Cardiac muscle cell (in vitro differentiated cells and primary cell): ENCODE measurements at regions not wholly inside any gene's neighbourhood (a gene's known extent, or its start where the extent isn't known, plus 50 kb on each side); places are given as distances from the start of the nearest gene placed in this dataset.
A peak's percentile ranks its signal among the peaks of the same experiment; 100 is the strongest.

ENCODE experiments used
- DNase-seq, 2 donors: peaks; one replicate each; pipeline versions ENCODE4 v3.0.0 to v3.0.0-alpha.2; 2010 to 2017; ENCODE audit warnings: low read depth in 1 of 2, low spot score in 1 of 2
- H3K27ac ChIP-seq: fragments of 200-600 bp; sonication (generic); 2 replicates; pipeline ENCODE4 v1.5.1; 2016
- H3K27me3 ChIP-seq: fragments of 200-600 bp; sonication (generic); 2 replicates; pipeline ENCODE4 v1.6.0; 2016; ENCODE audit warnings: control low read depth
- H3K36me3 ChIP-seq: fragments of 200-600 bp; sonication (generic); 2 replicates; pipeline ENCODE4 v1.5.1; 2016; ENCODE audit warnings: control low read depth
- H3K4me1 ChIP-seq: fragments of 200-600 bp; sonication (generic); 2 replicates; pipeline ENCODE4 v1.8.1; 2017; ENCODE audit warnings: low read depth, mild to moderate bottlenecking, mixed run types
- H3K4me3 ChIP-seq: fragments of 200-600 bp; sonication (generic); 2 replicates; pipeline ENCODE4 v1.5.1; 2016; ENCODE audit warnings: mild to moderate bottlenecking
- H3K9me3 ChIP-seq: fragments of 200-600 bp; sonication (generic); 2 replicates; pipeline ENCODE4 v1.5.1; 2017; ENCODE audit warnings: low read depth, mild to moderate bottlenecking, control low read depth
- TF ChIP-seq, protein P1 (sequence below): IDR thresholded peaks from 2 replicates; pipeline ENCODE4 v1.5.1; 2012; ENCODE audit warnings: low read depth, mild to moderate bottlenecking, low read length

DNA sequence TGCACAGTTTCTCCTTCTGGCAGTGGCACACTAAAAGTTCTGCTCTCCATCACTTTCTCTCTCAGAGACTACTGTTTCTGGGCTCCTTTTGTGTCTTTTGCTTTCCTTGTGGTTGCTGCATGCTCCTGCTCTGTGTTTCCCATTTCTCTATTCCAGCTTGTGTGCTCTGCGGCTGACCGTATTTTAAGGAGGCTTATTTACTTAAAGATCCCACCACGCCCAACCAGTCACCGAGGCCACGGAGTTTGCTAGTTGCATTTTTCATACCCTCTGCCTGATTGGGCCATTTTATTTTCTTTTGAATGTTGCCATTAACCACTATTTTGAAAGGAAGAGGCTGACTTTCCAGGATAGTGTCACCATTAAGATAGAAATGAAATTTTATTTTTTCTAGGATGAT is 626.4 kb upstream of the MMS22L start:
- DNase-seq: no peak
- TF ChIP-seq, protein P1, sequence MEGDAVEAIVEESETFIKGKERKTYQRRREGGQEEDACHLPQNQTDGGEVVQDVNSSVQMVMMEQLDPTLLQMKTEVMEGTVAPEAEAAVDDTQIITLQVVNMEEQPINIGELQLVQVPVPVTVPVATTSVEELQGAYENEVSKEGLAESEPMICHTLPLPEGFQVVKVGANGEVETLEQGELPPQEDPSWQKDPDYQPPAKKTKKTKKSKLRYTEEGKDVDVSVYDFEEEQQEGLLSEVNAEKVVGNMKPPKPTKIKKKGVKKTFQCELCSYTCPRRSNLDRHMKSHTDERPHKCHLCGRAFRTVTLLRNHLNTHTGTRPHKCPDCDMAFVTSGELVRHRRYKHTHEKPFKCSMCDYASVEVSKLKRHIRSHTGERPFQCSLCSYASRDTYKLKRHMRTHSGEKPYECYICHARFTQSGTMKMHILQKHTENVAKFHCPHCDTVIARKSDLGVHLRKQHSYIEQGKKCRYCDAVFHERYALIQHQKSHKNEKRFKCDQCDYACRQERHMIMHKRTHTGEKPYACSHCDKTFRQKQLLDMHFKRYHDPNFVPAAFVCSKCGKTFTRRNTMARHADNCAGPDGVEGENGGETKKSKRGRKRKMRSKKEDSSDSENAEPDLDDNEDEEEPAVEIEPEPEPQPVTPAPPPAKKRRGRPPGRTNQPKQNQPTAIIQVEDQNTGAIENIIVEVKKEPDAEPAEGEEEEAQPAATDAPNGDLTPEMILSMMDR: no peak
- no peaks in the 10 kb centered on the region for H3K27me3 ChIP-seq
- no peak overlapping the region for H3K27ac ChIP-seq
- H3K9me3 ChIP-seq: no peaks in the 10 kb centered on the region
- H3K4me3 ChIP-seq: no peak overlapping the region
- no peaks in the 10 kb centered on the region for H3K36me3 ChIP-seq
- no peaks in the 10 kb centered on the region for H3K4me1 ChIP-seq

DNA sequence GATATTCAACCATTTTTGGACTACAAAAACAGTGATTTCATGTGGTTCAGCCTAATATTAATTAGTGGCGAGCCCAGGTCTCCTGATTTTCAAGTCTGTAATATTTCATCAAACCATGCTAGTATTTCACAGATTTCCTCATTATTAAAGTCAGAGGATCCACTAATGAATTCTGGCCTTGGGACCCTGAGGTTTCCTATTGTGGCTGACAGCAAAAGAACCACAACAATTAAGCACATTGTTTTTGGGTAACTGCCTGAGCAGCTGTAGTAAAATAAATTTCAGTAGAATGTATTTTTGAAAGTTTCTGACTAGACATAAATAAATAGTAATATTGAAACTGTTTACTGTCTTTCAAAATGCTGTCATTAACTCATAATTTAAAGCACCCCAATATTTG is 630.7 kb upstream of the MMS22L start:
- no peak overlapping the region for H3K27ac ChIP-seq
- H3K36me3 ChIP-seq: no peaks in the 10 kb centered on the region
- no peaks in the 10 kb centered on the region for H3K9me3 ChIP-seq
- H3K4me3 ChIP-seq: no peak overlapping the region
- DNase-seq: no peak
- H3K27me3 ChIP-seq: no peaks in the 10 kb centered on the region
- TF ChIP-seq, protein P1: no peak
- H3K4me1 ChIP-seq: no peaks in the 10 kb centered on the region

DNA sequence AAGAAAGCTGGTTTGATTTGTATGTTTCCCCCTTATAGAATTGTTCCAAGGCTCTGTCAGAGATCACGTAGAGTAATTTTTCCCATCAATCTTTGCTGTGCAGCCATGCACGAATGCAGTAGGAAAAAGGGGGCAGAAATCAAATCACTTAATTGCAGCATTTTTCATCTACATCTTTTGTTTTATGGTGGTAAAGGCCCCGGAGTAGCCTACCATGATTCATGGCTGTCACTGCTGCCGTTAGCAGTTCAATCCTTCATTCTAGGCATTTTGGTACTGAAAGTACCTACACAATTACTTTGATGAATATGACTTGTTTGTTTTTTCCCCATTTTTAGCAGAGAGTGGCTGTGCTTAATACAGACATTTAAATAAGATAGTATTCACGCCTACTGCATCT is 631.9 kb upstream of the MMS22L start:
- Histone ChIP-seq H3K27me3 (no peaks in the 10 kb centered on the region), H3K36me3 (no peaks in the 10 kb centered on the region), H3K4me3 (no peak overlapping the region), H3K9me3 (no peaks in the 10 kb centered on the region), H3K27ac (no peak overlapping the region), H3K4me1 (no peaks in the 10 kb centered on the region)
- TF ChIP-seq, protein P1: no peak
- DNase-seq: no peak

DNA sequence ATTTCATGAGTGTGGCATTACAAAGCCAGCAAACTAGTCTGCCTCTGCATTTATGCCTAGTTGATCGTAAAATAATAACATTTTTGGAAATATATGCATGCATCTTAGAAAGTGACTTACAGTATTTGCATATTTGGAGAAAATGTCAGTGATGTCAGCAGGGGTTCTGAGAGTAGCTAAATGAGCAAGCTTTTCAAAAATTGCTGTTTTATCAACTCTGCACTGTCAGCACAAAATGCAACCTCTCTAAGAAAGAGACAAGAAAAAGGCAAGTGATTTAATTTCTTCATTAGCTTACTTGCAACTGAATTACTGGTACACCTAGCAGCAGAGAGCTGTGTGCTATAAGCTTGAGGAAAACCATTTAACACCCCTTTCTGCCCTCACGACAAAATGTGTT is 632.5 kb upstream of the MMS22L start:
- TF ChIP-seq, protein P1: no peak
- Histone ChIP-seq H3K9me3 (no peaks in the 10 kb centered on the region), H3K4me3 (no peak overlapping the region), H3K4me1 (no peaks in the 10 kb centered on the region), H3K27ac (no peak overlapping the region), H3K27me3 (no peaks in the 10 kb centered on the region), H3K36me3 (no peaks in the 10 kb centered on the region)
- no peak for DNase-seq

DNA sequence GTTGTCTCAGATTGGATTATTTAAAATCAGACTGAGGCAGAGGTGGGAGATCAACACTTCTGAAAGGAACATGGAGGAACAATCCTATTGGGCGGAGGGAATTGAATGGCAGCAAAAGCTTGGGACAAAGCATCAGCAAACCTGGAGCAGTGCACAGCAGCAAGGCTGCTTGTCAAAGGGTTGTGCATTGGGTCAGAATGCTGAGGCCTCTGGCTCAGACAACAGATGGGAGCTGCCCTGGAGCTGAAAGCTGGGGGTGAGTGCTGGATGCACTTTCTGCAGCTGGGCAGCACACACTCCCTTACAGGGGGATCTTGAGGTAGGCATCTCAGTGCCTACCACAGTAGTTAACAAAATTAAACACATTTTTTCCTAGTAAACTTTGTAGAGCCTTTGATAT is 634.4 kb upstream of the MMS22L start:
- TF ChIP-seq, protein P1: no peak
- Histone ChIP-seq H3K4me1 (no peaks in the 10 kb centered on the region), H3K27ac (no peak overlapping the region), H3K4me3 (no peak overlapping the region), H3K36me3 (no peaks in the 10 kb centered on the region), H3K27me3 (no peaks in the 10 kb centered on the region), H3K9me3 (no peaks in the 10 kb centered on the region)
- DNase-seq: peak in 1 of 2 donors; percentile 8

DNA sequence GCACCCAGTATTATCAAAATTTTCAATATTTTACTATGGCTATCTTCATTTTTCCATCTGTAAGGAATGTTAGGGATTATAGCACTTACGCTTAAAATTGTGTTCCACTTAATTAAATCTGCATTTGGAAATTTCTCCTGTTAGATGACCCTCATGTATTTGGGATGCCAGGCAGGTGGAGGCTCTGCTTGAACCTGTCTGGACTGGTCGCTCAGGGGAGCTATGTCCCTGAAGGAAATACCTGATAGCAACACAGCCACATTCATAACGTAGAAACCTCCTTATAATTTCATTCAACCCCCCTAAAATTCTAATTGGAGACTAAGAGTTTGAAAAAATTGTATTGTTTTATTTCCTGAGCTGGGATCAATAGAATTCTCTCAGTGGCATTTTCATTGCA is 636.0 kb upstream of the MMS22L start:
- Histone ChIP-seq H3K27ac (no peak overlapping the region), H3K4me3 (no peak overlapping the region), H3K9me3 (no peaks in the 10 kb centered on the region), H3K4me1 (no peaks in the 10 kb centered on the region), H3K27me3 (no peaks in the 10 kb centered on the region), H3K36me3 (no peaks in the 10 kb centered on the region)
- no peak for DNase-seq
- TF ChIP-seq, protein P1: no peak
